Right kidney (tissue), 1 donor: ENCODE measurements at regions not wholly inside any gene's neighbourhood (a gene's known extent, or its start where the extent isn't known, plus 50 kb on each side); places are given as distances from the start of the nearest gene placed in this dataset.

Source experiments
- DNase-seq: peaks from one replicate; pipeline ENCODE4 v3.0.0-alpha.2; 2016

DNA sequence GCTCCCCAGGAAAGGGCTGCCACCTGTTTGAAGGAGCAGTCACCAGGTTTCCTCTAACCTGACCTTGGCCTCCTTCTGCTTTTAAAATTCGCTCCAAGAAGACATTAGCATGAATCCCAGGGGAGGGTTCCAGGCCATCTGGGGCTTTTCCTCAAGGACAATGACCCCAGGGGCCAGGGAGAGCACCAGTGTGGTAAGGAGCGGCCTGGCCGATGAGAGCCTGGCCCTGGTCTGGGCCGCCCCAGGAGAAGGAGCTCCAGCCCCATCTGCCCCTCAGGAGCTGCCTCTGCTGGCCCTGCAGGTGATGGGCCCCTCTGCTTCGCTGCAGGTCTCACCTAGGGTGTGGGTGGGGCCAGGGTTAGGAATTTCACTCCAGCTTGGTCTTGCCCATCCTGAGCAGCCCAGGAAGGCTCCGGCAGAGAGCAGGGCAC, 209.2 kb upstream of the TNRC6C start:
- no peak for DNase-seq

DNA sequence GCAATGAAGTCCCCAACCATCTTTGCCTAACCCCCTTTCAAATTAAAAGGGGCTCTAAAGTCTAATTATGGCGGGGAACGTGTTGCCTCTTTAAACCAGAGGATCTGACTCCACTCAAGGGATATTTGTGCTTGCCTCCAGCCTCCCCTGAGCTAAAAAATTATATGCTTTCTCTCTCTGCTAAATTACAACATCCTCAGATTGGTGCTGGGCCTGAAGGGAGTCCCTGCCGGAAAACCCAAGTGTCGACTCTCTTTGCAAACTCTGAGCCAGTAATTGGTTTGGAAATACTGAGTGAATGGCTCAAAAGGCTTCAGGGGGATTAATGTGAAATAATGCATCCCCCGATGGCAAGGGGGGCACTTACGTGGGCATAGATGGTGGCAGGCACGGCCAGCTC, 208.5 kb upstream of the TNRC6C start:
- DNase-seq, result no peak

- no peak for DNase-seq
Measured at GRCh38 chr17:77750427-77751043, 208.0 kb upstream of the TNRC6C start.

- no peak for DNase-seq
Measured at GRCh38 chr17:77753246-77753645, 205.3 kb upstream of the TNRC6C start.

DNA sequence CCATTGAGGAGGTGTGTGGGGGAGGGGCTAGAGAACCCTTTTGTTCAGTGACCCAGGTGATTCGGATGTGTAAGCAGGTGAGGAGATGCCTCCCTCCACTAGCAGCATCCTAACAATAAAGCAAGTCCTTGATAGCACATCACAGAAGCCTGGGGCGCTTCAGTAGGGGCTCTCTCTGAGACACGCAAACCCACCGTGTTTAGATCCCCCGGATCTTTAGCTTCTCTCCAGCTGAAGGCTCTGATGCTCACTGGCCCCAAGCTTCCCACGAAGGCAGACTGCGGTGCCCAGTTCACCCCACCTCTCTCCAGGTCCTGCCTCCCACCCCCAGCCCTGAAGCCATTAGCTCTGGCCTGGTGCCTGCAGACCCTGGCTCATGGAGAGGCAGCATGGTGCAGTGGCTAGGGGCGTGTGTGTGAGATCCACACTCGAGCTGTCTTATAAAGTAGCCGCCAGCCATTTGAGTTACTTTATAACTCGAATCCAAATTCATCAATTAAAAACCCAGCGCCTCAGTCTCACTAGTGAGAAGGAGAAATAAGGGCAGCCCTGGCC, 204.7 kb upstream of the TNRC6C start:
- DNase-seq, result no peak

DNA sequence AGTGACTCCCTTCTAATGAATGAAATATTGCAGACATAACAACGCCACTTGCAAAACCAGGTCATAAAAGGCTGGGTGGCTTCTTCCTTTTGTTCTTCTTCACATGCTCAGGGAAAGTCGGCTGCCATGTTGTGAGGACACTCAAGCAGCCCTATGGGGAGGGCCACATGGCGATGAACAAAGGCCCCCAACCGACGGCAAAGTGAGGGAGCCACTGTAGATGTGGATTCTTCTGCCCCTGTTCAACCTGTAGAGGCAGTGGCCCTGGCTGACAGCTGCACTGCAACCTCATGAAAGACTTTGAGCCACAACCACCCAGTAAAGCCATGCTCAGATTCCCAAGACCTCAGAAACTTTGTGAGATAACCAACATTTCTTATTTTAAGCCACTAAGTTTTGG, 203.5 kb upstream of the TNRC6C start:
- no peak for DNase-seq

DNA sequence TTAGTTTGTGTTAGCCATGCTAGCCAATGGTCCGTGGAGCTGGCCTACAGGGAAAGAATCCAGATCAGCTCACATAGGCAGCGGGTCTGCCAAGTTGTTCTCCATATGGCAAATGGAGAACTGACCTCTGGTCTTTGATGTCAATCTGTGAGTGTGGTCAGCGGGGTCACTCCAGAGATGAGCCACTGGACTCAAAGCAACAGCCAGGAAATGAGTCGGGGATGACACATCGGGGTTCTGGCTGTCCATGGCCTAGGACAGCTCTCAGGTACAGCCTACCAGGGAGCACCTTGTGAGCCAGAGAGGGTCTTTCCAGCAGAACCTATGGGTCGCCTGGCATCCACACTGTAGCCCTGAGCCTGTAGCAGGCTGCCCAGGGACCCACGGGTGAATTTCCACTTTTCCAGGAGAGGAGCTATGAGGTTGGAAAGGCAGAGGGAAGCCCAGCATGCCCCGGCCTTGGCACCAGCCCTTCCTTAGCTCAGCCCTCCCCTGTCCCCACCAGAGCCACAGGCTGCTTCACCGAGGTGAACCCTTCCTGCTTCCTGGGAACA, 203.0 kb upstream of the TNRC6C start:
- DNase-seq, result no peak

- no peak for DNase-seq
Measured at GRCh38 chr17:77756028-77756427, 202.5 kb upstream of the TNRC6C start.

- DNase-seq, result no peak
Measured at GRCh38 chr17:77756846-77757560, 201.5 kb upstream of the TNRC6C start.

- DNase-seq, result no peak
Measured at GRCh38 chr17:77757561-77757898, 201.0 kb upstream of the TNRC6C start.

GRCh38 chr17:77763023-77763422, 195.5 kb upstream of the TNRC6C start:
- no peak for DNase-seq

- DNase-seq, result no peak
Measured at GRCh38 chr17:77763575-77763974, 194.9 kb upstream of the TNRC6C start.

GRCh38 chr17:77765292-77765691, 193.2 kb upstream of the TNRC6C start:
- no peak for DNase-seq

- no peak for DNase-seq
Measured at GRCh38 chr17:77767148-77767547, 191.4 kb upstream of the TNRC6C start.

DNA sequence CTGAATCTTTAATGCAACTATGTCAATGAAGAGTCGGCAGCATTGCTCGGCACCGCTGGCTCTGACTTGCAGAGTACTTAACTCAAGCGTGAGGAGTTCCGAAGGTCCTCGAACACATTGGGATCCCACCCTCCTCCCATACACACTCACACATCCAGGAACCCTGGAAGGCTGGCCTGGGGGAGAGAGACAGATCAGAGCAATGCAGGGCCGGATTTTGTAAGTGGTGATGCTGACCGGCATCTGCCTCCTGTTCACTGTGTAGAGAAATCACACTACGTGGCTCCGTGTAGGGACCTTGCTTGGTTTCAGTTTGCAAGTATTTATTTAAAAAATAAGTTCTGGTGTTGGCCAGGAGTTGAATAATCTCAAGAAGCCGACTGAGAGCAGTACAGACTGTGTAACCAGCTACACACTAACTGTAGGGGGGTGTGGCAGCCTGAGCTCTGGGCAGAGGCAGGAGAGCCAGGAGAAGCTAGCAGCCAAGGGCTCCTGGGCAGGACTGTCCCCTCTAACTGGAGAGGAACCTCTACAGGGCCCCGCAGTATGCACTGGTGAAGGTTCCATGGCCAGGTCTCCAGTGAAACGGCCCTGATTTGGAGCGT, 190.2 kb upstream of the TNRC6C start:
- no peak for DNase-seq

DNA sequence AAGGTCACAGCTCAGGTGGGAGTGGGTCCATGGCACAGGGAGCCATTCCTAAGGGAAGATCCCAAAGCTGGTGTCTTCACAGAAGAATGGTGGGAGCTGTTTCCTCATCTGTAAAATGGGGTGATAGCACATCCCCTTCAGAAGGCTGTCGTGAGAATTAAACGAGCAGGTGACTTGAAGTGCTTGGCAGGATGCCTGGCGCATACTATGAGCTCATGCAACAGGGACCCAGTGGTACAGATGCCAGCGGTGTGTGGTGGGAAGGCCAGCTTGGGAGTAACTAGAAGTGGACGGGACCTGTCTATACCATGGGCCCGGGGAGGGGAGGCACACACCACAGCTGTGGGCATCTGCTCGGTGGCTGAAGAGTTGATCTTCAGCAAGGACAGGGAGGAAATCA, 189.3 kb upstream of the TNRC6C start:
- DNase-seq, result no peak

- DNase-seq, result no peak
Measured at GRCh38 chr17:77769762-77770161, 188.7 kb upstream of the TNRC6C start.

- no peak for DNase-seq
Measured at GRCh38 chr17:77770331-77771105, 188.0 kb upstream of the TNRC6C start.

DNA sequence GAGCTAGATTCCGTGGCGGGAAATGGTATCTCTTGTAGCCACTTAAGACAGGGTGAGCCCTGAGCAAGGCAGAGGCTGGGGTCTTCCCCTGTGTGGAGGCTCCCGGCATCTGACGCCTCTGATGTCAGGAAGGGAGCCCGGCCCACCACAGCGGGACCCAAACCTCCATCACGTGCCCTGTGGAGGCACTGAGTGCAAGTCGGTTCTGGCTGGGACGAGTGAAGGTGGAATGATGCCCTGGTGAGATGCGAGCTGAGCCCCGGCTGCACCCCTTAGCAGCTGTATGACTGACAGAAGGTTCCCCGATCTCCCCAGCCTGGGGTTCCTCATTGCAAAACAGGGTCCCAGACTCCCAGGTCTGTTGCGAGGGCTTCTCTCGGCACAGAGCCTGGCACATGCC, 187.4 kb upstream of the TNRC6C start:
- DNase-seq, result no peak

GRCh38 chr17:77771587-77771986, 186.9 kb upstream of the TNRC6C start:
- DNase-seq, result no peak

- no peak for DNase-seq
Measured at GRCh38 chr17:77771998-77772397, 186.5 kb upstream of the TNRC6C start.

DNA sequence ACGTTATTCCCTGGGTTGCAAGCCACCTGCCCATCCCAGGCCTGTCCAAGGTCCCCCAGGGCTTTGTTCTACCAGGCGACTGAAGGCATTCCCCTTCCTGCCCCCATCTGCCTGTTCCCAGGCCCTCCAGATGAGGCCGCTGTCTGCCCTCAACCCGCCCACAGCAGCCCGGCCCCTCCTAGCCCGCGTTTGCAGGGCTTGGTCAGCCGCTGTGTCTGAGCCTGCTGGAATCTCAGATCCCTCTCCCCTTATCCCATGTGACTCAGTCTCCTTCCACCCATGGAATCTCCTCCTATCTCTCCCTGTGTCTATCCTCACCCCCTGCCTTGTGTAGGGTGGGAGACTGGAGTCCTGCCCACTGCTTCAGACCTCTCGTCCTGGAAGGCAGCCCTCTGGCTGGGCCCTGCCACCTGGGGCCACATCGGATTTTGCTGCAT, 186.0 kb upstream of the TNRC6C start:
- DNase-seq, result no peak
